Muscle of back (tissue), 3 donors: ENCODE measurements at regions not wholly inside any gene's neighbourhood (a gene's known extent, or its start where the extent isn't known, plus 50 kb on each side); places are given as distances from the start of the nearest gene placed in this dataset.
"Not testable (repeated sequence)": the region's sequence is repeated elsewhere in the genome, so short reads cannot be mapped to it uniquely, and the experiment has no call there.

ENCODE experiments used
- DNase-seq, 3 donors: peaks; one replicate each; pipeline versions ENCODE4 v3.0.0 to v3.0.0-alpha.2; 2013

- not testable (repeated sequence) for DNase-seq
These were observed 84.2 kb upstream of the ADORA2B start for GRCh38 chr17:15860774-15861173.

- DNase-seq: not testable (repeated sequence)
These were observed 80.9 kb upstream of the ADORA2B start for GRCh38 chr17:15864061-15864460.

GRCh38 chr17:15864472-15864871 lies 80.5 kb upstream of the ADORA2B start:
- DNase-seq: not testable (repeated sequence)

- not testable (repeated sequence) for DNase-seq
These were observed 78.9 kb upstream of the ADORA2B start for GRCh38 chr17:15866015-15866414.

- DNase-seq: not testable (repeated sequence)
These were observed 77.6 kb upstream of the ADORA2B start for GRCh38 chr17:15867331-15867730.

- not testable (repeated sequence) for DNase-seq
These were observed 75.1 kb upstream of the ADORA2B start for GRCh38 chr17:15869868-15870267.

- DNase-seq: not testable (repeated sequence)
These were observed 72.3 kb upstream of the ADORA2B start for GRCh38 chr17:15872677-15873076.

GRCh38 chr17:15877882-15878500 lies 66.9 kb upstream of the ADORA2B start:
- DNase-seq: not testable (repeated sequence)

GRCh38 chr17:15882058-15882720 lies 62.7 kb upstream of the ADORA2B start:
- no peak for DNase-seq

GRCh38 chr17:15882777-15883176 lies 62.2 kb upstream of the ADORA2B start:
- DNase-seq: no peak

- DNase-seq: no peak
These were observed 61.3 kb upstream of the ADORA2B start for GRCh38 chr17:15883617-15884111.

- DNase-seq: no peak
These were observed 60.2 kb upstream of the ADORA2B start for GRCh38 chr17:15884731-15885130.

- no peak for DNase-seq
These were observed 59.2 kb upstream of the ADORA2B start for GRCh38 chr17:15885770-15886169.

GRCh38 chr17:15886221-15886620 lies 58.7 kb upstream of the ADORA2B start:
- DNase-seq: no peak

GRCh38 chr17:15886804-15887203 lies 58.1 kb upstream of the ADORA2B start:
- no peak for DNase-seq

GRCh38 chr17:15888436-15888835 lies 56.5 kb upstream of the ADORA2B start:
- no peak for DNase-seq

GRCh38 chr17:15890279-15890892 lies 54.5 kb upstream of the ADORA2B start:
- peak in 1 of 3 donors; percentile 17 for DNase-seq

- DNase-seq: peak in 2 of 3 donors; percentile 23 to 67
These were observed 53.6 kb upstream of the ADORA2B start for GRCh38 chr17:15891318-15891717.

GRCh38 chr17:15892244-15892643 lies 52.7 kb upstream of the ADORA2B start:
- no peak for DNase-seq

- peak in 1 of 3 donors; percentile 29 for DNase-seq
These were observed 51.9 kb upstream of the ADORA2B start for GRCh38 chr17:15892731-15893657.

- DNase-seq: no peak
These were observed 51.3 kb upstream of the ADORA2B start for GRCh38 chr17:15893658-15894024.

GRCh38 chr17:15894258-15894657 lies 50.7 kb upstream of the ADORA2B start:
- no peak for DNase-seq
